Erythroblast (primary cell): ENCODE measurements at regions not wholly inside any gene's neighbourhood (a gene's known extent, or its start where the extent isn't known, plus 50 kb on each side); places are given as distances from the start of the nearest gene placed in this dataset.

Experiments used
- GATA1 ChIP-seq: IDR thresholded peaks from 2 replicates; pipeline ENCODE4 v1.6.1; 2011; ENCODE audit warnings: low read depth, mild to moderate bottlenecking, control low read depth, low read length, moderate library complexity
- POLR2A ChIP-seq: IDR thresholded peaks from 2 replicates; pipeline ENCODE4 v1.6.1; 2011; ENCODE audit warnings: mild to moderate bottlenecking, low read length

DNA sequence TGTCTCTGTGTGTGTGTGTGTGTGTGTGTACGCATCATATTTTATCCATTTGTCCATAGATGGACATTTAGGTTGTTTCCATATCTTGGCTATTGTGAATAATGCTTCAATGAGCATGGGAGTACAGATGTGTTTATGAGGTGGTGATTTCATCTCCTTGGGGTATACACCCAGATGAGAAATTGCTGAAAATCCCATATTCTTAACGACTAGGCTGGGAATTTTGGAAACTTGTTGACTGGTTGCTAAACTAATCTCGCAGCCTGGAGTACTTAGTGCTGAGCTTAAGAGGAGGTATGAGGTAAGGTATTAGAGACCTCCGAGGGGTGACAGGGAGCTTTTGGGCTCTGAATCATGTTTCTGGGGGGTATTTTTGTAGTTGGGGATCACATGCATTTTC is 66.0 kb upstream of the SPRED2 start:
- TF ChIP-seq POLR2A (no peak), GATA1 (no peak)
